Karpas-422 (cell line): ENCODE measurements at regions not wholly inside any gene's neighbourhood (a gene's known extent, or its start where the extent isn't known, plus 50 kb on each side); places are given as distances from the start of the nearest gene placed in this dataset.
A peak's percentile ranks its signal among the peaks of the same experiment; 100 is the strongest.

Source experiments
- DNase-seq: peaks from one replicate; pipeline ENCODE4 v3.0.0-alpha.2; 2015
- H2AFZ ChIP-seq: fragments of 200-600 bp; sonication (generic); 2 replicates; pipeline ENCODE4 v1.6.1; 2014; ENCODE audit warnings: antibody characterized with exemption, low read length, mixed read lengths
- H3K27ac ChIP-seq: fragments of 200-600 bp; sonication (generic); 2 replicates; pipeline ENCODE4 v1.5.1; 2014; ENCODE audit warnings: mild to moderate bottlenecking, low read length, moderate library complexity
- H3K27me3 ChIP-seq: fragments of 200-600 bp; sonication (generic); 2 replicates; pipeline ENCODE4 v1.6.1; 2014; ENCODE audit warnings: low read length, mixed read lengths
- H3K36me3 ChIP-seq: fragments of 200-600 bp; sonication (generic); 2 replicates; pipeline ENCODE4 v1.6.1; 2014; ENCODE audit warnings: low read length, mixed read lengths; ENCODE audit not compliant: insufficient read depth
- H3K4me1 ChIP-seq: fragments of 200-600 bp; sonication (generic); 2 replicates; pipeline ENCODE4 v1.6.1; 2014; ENCODE audit warnings: mild to moderate bottlenecking, low read length, mixed read lengths
- H3K4me2 ChIP-seq: fragments of 200-600 bp; sonication (generic); 2 replicates; pipeline ENCODE4 v1.6.1; 2014; ENCODE audit warnings: low read length, low read depth, mild to moderate bottlenecking; ENCODE audit not compliant: poor library complexity, severe bottlenecking
- H3K4me3 ChIP-seq: fragments of 200-600 bp; sonication (generic); 2 replicates; pipeline ENCODE4 v1.5.1; 2014; ENCODE audit warnings: mild to moderate bottlenecking, antibody characterized with exemption, low read length, mixed read lengths
- H3K79me2 ChIP-seq: fragments of 200-600 bp; sonication (generic); 2 replicates; pipeline ENCODE4 v1.6.1; 2014; ENCODE audit warnings: mild to moderate bottlenecking, low read length, mixed read lengths
- H3K9ac ChIP-seq: fragments of 200-600 bp; sonication (generic); 2 replicates; pipeline ENCODE4 v1.6.0; 2014; ENCODE audit warnings: low read length
- H3K9me2 ChIP-seq: fragments of 200-600 bp; sonication (generic), shearing (Covaris generic); replicated peaks from 2 replicates; pipeline ENCODE4 v1.6.0; 2014; ENCODE audit warnings: mild to moderate bottlenecking, low read length, moderate library complexity; ENCODE audit not compliant: insufficient read depth
- H3K9me3 ChIP-seq: fragments of 300-700, 200-600 bp; sonication (generic); 2 replicates; pipeline ENCODE4 v1.6.1; 2014; ENCODE audit warnings: low read length, mixed read lengths
- H4K20me1 ChIP-seq: fragments of 200-600 bp; sonication (generic); 2 replicates; pipeline ENCODE4 v1.6.1; 2014; ENCODE audit warnings: mild to moderate bottlenecking, antibody characterized with exemption, low read length, low read depth; ENCODE audit not compliant: insufficient read depth

DNA sequence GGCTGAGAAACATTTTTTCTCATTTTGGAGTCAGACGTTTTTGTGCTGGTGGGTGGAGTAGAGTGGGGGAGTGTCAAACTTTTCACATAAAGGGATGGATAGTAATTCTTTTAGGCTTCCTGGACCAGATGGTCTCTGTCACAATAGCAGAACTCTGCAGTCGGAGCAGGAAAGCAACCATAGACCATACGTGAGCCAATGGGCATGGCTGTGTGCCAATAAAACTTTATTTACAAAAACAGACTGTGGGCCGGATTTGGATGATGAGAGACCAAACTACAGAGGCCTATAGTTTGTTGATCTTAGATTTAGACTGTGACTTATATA, 70.8 kb upstream of the SLC22A23 start:
- Histone ChIP-seq H3K9ac (no peak overlapping the region), H3K4me2 (no peak overlapping the region), H3K79me2 (no peaks in the 10 kb centered on the region), H2AFZ (no peak overlapping the region), H3K27me3 (no peaks in the 10 kb centered on the region), H3K27ac (no peak overlapping the region), H3K36me3 (no peaks in the 10 kb centered on the region), H4K20me1 (no peaks in the 10 kb centered on the region), H3K4me3 (no peak overlapping the region), H3K4me1 (peaks cover 21% of the 10 kb centered on the region), H3K9me2 (no peaks in the 10 kb centered on the region), H3K9me3 (no peaks in the 10 kb centered on the region)
- no peak for DNase-seq

- Histone ChIP-seq H3K27ac (no peak overlapping the region), H2AFZ (no peak overlapping the region), H3K9ac (no peak overlapping the region), H3K4me1 (peaks cover 23% of the 10 kb centered on the region), H3K27me3 (no peaks in the 10 kb centered on the region), H3K4me2 (no peak overlapping the region), H4K20me1 (no peaks in the 10 kb centered on the region), H3K4me3 (no peak overlapping the region), H3K36me3 (no peaks in the 10 kb centered on the region), H3K9me2 (no peaks in the 10 kb centered on the region), H3K9me3 (no peaks in the 10 kb centered on the region), H3K79me2 (no peaks in the 10 kb centered on the region)
- no peak for DNase-seq
Observed at GRCh38 chr6:3526962-3527650, 70.3 kb upstream of the SLC22A23 start.

DNA sequence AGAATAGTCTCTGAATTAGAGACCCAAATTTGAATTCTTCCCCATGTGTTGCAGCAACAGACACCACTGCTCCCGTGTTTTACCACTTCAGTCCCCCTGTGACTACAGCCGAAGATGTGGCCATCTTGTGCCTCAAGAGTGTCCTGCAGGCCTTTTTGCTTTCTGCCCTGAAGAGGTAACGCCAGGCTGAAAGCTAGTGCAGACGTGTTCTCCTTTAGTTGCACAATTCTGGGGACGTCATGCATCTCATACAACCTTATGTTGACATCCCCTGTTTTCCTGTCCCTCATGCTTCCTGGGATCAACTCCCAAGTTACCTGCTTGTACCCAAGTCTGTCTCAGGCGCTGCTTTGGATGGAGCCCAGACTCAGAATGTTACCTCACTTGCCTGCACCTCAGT, 69.1 kb upstream of the SLC22A23 start:
- no peaks in the 10 kb centered on the region for H3K9me3 ChIP-seq
- no peak overlapping the region for H3K9ac ChIP-seq
- no peak overlapping the region for H3K4me2 ChIP-seq
- no peaks in the 10 kb centered on the region for H3K9me2 ChIP-seq
- H4K20me1 ChIP-seq, result no peaks in the 10 kb centered on the region
- H3K4me1 ChIP-seq, result peaks cover 23% of the 10 kb centered on the region
- DNase-seq, result no peak
- H3K27me3 ChIP-seq, result no peaks in the 10 kb centered on the region
- no peaks in the 10 kb centered on the region for H3K36me3 ChIP-seq
- H2AFZ ChIP-seq, result no peak overlapping the region
- no peak overlapping the region for H3K4me3 ChIP-seq
- H3K27ac ChIP-seq, result no peak overlapping the region
- no peaks in the 10 kb centered on the region for H3K79me2 ChIP-seq

DNA sequence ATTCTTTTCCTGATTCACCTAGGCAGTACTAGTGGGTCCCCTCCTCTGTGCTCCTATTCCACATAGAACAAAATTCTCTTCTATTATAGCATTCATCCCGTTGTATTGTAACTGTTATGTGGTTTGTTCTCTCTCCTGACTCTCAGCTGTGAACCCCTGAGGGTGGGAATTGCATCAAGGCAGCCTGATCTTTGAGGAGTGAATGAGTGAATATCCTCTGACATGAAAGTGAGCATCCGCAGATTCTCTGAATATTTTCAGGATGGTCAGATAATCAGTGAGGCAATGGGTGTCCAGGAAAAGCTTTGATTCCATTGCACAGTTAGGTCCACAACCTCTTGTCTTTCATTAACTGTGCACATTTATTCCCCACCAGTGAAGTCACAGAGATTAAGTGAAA, 67.6 kb upstream of the SLC22A23 start:
- H3K4me1 ChIP-seq, result peaks cover 23% of the 10 kb centered on the region
- no peaks in the 10 kb centered on the region for H3K9me2 ChIP-seq
- no peaks in the 10 kb centered on the region for H3K9me3 ChIP-seq
- no peak overlapping the region for H2AFZ ChIP-seq
- no peaks in the 10 kb centered on the region for H4K20me1 ChIP-seq
- H3K4me2 ChIP-seq, result no peak overlapping the region
- no peaks in the 10 kb centered on the region for H3K79me2 ChIP-seq
- no peaks in the 10 kb centered on the region for H3K36me3 ChIP-seq
- no peaks in the 10 kb centered on the region for H3K27me3 ChIP-seq
- H3K9ac ChIP-seq, result no peak overlapping the region
- no peak overlapping the region for H3K27ac ChIP-seq
- no peak overlapping the region for H3K4me3 ChIP-seq
- no peak for DNase-seq

GRCh38 chr6:3523966-3524365, 67.1 kb upstream of the SLC22A23 start:
- Histone ChIP-seq H3K9ac (no peak overlapping the region), H3K4me1 (peaks cover 23% of the 10 kb centered on the region), H3K4me2 (no peak overlapping the region), H3K79me2 (no peaks in the 10 kb centered on the region), H3K4me3 (no peak overlapping the region), H3K27ac (no peak overlapping the region), H2AFZ (no peak overlapping the region), H4K20me1 (no peaks in the 10 kb centered on the region), H3K9me3 (no peaks in the 10 kb centered on the region), H3K27me3 (no peaks in the 10 kb centered on the region), H3K36me3 (no peaks in the 10 kb centered on the region), H3K9me2 (no peaks in the 10 kb centered on the region)
- DNase-seq, result peak; percentile 45

GRCh38 chr6:3523271-3523670, 66.4 kb upstream of the SLC22A23 start:
- H3K27ac ChIP-seq, result no peak overlapping the region
- DNase-seq, result no peak

GRCh38 chr6:3522561-3523260, 65.9 kb upstream of the SLC22A23 start:
- Histone ChIP-seq H3K9me3 (no peaks in the 10 kb centered on the region), H3K9me2 (no peaks in the 10 kb centered on the region), H3K79me2 (no peaks in the 10 kb centered on the region), H3K27me3 (no peaks in the 10 kb centered on the region), H2AFZ (no peak overlapping the region), H3K4me2 (peak overlapping the region; percentile 23), H4K20me1 (no peaks in the 10 kb centered on the region), H3K27ac (no peak overlapping the region), H3K36me3 (no peaks in the 10 kb centered on the region), H3K9ac (no peak overlapping the region), H3K4me1 (peaks cover 23% of the 10 kb centered on the region), H3K4me3 (no peak overlapping the region)
- no peak for DNase-seq

More at GRCh38 chr6:3523271-3523670, 66.4 kb upstream of the SLC22A23 start:
- Histone ChIP-seq H3K79me2 (no peaks in the 10 kb centered on the region), H4K20me1 (no peaks in the 10 kb centered on the region), H3K4me2 (peak overlapping the region; percentile 23), H3K27me3 (no peaks in the 10 kb centered on the region), H2AFZ (no peak overlapping the region), H3K9ac (no peak overlapping the region), H3K9me2 (no peaks in the 10 kb centered on the region), H3K9me3 (no peaks in the 10 kb centered on the region), H3K4me1 (peaks cover 23% of the 10 kb centered on the region), H3K4me3 (no peak overlapping the region), H3K36me3 (no peaks in the 10 kb centered on the region)

DNA sequence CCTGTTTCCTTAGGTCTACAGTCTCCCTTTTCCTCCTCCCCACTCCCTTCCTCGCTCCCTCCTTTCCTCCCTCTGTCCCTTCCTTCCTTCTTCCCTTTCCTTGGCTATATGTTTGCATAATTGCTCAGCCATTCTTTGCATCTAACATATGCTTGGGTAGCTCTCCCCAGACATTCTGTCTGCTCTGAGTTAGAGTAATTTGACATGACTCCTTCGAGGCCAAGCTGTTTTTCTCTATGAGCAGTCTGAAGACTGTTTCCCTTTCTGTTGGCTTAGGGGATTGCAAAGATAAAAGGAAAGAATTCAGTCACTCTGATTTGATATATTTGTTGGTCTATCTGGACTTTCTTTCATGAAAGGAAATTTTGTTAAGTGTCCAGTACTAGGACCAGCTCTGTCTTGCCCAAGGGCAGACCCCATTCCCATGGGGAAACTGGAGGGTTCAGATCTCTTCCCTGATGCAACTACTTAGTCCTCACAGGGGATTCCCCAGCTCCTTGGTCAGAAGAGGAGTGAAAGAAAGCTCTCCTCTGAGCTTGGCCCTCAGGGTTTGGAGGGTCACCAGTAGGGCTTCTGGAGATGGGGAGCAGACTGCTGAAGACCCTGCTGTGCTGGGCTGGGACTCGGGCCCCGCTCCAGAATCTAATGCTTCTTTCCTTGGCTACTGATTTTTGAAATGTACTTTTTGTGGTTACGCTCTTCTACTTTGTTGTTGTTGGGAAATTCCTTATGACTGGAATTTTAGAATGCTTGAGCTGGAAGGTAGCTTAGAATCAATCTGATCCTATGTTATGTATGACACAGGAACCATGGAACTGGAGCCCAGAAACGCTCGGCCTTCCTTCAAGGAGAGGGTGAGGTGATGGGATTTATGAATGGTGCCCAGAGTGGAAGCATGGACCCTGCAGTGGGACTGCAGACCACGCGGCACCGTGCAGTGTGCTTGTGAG, 63.7 kb upstream of the SLC22A23 start:
- Histone ChIP-seq H3K9me3 (no peaks in the 10 kb centered on the region), H3K4me2 (no peak overlapping the region), H3K9me2 (no peaks in the 10 kb centered on the region), H3K27ac (no peak overlapping the region), H3K36me3 (no peaks in the 10 kb centered on the region), H3K4me1 (peaks cover 23% of the 10 kb centered on the region), H3K27me3 (no peaks in the 10 kb centered on the region), H3K79me2 (no peaks in the 10 kb centered on the region), H3K9ac (no peak overlapping the region), H2AFZ (no peak overlapping the region), H4K20me1 (no peaks in the 10 kb centered on the region), H3K4me3 (no peak overlapping the region)
- no peak for DNase-seq
